Medulla oblongata (tissue), 1 donor: ENCODE measurements at regions not wholly inside any gene's neighbourhood (a gene's known extent, or its start where the extent isn't known, plus 50 kb on each side); places are given as distances from the start of the nearest gene placed in this dataset.

Experiments used
- DNase-seq: peaks from one replicate; pipeline ENCODE4 v3.0.0-alpha.2; 2015; ENCODE audit errors: extremely low spot score

DNA sequence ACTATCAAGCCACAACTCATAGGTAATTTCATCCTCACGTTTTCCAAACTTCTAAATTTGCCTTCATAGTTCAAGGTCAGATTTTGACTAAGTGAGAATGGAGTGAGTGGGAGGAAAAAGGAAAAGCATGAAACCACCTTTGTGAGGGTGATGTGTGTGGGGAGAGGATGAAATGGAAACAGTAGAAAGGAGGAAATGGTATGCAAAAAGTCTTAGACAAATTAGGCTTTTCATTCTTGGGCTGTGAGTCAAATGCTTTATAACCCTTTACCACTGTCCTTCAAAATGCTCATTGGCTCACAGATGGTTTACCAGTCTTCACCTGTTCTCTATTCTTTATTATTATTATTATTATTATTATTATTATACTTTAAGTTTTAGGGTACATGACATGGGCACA is 127.2 kb downstream of the RAP2A start:
- DNase-seq = no peak

DNA sequence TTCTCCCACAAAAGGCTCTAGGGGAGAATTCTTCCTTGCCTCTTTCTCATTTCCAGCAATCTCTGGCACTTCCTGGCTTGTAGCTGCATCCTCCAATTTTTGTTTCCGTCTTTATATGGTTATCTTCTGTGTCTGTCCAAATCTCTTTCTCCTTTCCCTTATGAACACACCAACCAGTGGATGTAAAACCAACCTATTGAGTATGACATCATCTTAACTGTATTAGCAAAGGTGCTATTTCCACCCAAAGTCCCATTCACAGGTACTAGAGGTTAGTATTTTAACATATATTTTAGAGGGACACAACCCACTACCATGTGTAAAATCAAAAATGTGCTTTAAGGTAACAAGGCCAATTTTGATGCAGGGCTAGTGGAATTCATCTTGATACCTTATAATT is 129.0 kb downstream of the RAP2A start:
- DNase-seq = no peak

DNA sequence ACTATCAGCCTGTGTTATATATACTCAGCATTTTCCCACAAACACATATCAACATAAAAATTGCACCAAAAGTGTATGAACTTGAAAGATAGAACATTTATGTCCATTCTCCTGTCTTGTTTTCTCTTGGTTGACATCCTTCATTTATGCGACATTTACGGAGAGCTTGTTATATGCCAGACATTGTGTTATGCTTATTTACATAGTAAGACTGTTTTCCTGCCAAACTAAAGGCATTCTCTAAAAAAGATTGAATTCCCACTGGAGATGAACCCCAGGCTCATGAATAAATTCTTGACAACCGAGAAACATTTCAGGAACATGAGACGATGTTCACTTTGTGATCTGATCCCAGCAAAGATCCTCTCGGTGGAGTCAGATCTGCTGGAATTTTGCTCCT is 131.0 kb downstream of the RAP2A start:
- DNase-seq = no peak

GRCh38 chr13:97565906-97566305 is 131.9 kb downstream of the RAP2A start:
- DNase-seq = no peak

DNA sequence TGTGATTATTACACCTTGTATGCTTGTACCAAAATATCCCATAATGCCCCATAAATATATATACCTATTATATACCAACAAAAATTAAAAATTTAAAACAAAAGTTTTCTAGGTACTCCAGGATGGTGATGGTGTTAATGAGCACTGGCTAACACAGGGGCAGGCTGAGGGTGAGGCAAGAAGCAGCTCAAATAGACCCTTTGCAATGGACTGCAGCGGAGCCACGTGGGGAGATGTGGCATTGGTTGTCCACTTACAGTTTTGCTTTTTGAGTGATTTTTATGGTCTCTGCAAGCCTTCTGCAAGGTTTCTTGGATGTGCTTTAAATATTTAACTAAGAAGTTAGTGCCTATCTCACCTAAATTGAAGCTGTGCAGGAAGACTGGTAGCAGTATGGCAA is 132.9 kb downstream of the RAP2A start:
- no peak for DNase-seq

GRCh38 chr13:97567510-97568243 is 133.7 kb downstream of the RAP2A start:
- peak; percentile 37 for DNase-seq

DNA sequence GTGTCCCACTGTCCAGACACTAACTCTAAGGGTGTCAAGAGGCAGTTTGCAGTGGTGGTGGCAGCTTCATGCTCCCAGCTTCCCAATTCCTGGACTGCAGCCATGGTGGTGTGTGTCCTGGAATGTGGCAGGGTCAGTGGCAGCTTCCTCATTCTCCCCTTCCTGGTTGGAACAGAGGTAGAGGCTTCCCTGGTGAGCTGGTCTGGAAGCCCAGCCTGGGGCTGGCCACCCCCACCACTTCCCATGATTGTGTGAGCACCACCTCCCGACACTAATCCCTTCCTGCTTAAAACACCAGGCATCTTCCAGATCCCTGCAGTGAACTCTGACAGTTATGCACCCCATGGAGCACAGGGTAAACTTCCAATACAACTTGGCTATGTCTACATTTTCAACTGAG is 134.9 kb downstream of the RAP2A start:
- DNase-seq = no peak

DNA sequence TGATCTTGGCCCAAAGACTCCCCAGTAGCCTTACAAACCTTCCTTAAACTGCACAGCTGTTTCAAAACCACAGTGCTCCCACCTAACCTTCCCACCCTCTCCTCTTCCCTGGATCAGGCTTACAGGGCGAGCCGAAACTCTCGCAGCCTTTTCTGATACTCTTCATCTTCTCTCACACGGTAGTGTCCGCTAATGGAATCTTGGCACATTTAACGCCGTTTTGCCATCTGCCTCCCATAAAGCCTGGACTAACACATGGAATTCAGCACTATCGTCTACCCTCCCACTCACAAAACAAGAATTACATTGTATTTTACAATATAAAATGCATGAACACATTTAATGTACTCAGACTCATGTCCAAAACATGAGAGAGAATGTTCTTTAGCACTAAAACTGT is 135.9 kb downstream of the RAP2A start:
- DNase-seq = no peak

DNA sequence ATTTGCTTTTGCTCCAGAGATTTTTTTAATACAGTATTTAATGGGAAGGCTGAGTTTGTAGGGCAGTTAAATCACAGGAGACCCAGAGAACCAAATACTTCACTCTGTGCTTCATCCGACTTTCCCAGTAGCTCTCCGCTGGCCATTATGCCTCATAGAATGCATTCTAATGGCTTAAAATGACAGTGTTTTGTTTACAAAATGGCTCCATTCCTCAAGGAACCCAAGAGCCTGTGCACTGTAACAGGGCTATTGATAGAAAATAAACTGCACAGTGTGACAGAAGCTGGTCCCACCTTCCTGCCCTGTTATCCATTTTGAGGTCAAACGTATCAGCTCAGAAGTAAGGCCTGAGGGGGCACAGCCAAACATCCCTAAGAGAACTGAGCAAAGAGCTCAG is 136.5 kb downstream of the RAP2A start:
- DNase-seq = no peak

GRCh38 chr13:97573011-97573410 is 139.0 kb downstream of the RAP2A start:
- DNase-seq = no peak

GRCh38 chr13:97574926-97575325 is 141.0 kb downstream of the RAP2A start:
- peak; percentile 41 for DNase-seq

GRCh38 chr13:97577026-97577425 is 143.1 kb downstream of the RAP2A start:
- DNase-seq = no peak

GRCh38 chr13:97582170-97582569 is 148.2 kb downstream of the RAP2A start:
- no peak for DNase-seq

GRCh38 chr13:97583907-97584497 is 150.0 kb downstream of the RAP2A start:
- no peak for DNase-seq

DNA sequence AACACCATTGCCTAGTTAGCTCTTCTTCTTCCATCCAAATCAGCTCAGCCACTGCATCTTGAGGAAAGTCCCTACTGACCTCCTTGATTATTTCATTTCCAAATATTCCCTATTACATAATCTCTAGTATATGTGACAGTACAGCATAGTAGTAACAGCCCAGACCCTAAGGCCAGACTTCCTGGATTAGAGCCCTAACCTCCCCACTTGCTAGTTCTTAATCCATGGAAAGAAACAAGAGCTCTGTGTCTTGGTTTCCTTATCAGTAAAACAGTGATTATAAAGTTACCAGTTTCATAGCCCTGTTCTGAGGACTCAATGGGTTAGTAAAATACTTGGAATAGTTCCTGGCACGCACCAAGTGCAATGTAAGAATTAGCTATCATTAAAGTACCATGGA is 153.0 kb downstream of the RAP2A start:
- DNase-seq = no peak

DNA sequence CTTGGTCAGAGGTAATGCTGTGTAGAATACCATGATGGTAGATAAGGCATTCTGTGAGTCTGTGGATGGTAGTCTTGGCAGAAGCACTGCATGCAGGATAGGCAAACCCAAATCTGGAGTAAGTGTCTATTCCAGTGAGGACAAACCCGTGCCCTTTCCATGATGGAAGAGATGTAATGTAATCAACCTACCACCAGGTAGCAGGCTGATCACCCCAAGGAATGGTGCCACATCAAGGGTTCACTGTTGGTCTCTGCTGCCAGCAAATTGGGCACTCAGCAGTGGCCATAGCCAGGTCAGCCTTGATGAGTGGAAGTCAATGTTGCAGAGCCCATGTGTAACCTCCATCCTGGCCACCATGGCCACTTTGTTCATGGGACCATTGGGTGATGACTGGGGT is 155.0 kb downstream of the RAP2A start:
- DNase-seq = no peak

GRCh38 chr13:97600458-97601075 is 166.6 kb downstream of the RAP2A start:
- DNase-seq = no peak

GRCh38 chr13:97615266-97615665 is 181.3 kb downstream of the RAP2A start:
- no peak for DNase-seq

DNA sequence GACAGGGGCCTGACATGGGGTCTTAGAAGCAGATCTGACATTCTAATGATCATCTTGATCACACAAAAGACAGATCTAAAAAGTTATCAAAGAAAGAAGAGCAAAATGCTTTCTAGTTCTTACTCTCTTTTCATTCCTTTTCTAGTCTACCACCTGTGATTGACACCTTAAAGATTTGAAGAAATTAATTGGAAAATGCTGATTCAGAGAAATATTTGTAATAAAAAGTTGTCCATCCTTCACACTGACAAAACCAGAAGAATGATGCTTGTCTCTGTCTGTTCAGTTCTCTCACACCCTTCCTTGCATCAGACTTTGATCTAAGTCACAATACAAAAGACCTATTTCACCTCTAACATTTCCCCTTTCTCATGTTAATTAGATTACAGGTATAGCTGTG is 182.4 kb downstream of the RAP2A start:
- no peak for DNase-seq

DNA sequence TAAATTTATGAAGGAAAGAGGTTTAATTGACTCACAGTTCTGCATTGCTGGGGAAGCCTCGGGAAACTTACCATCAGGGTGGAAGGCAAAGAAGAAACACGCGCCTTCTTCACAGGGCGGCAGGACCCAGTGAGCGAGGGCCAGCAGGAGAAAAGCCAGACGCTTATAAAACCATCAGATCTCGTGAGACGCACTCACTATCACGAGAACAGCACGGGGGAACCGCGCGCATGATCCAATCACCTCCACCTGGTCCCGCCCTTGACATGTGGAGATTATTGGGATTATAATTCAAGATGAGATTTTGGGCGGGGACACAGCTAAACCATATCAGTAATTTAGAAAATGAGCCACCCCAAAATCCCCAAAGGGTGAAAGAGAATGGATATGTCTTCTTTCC is 187.1 kb downstream of the RAP2A start:
- DNase-seq = no peak

DNA sequence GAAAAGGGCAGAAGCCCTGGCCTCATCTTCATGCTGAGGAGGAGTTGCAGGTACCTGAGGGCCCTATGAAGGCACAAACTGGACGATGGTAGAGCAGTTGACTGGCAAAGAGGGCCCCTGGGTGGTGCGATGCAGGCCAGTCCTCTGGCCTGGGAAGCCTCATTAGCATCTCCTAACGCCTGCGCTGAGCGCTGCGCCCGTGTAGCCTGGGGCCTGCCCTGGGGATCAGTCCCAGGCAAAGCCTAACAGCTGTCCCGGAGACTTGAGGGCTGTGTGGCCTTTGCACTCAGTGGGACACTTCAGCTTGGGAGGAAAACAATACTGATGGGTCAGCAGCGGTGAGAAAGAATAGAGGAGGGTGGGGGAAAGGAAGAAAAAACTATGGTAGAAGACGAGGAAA is 187.7 kb downstream of the RAP2A start:
- DNase-seq = no peak

DNA sequence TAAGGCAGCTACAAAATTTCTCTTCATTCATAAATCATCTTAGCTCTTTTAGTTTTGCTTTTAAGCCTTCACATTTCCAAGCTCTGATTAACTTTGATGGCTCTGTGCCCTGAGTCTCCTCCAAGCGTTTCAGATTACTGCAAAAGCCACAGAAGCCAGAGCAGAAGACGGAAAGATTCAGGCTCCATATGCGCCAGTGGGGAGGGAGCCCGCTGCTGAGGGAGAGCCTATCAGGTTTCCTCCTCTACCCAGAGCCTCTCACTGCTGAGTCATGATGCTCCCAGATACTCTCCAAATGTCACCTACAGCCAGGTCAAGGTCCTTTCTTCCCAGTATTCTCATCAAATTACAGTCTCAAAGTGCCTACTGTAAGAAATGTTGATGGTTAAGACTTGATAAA is 193.6 kb downstream of the RAP2A start:
- no peak for DNase-seq

GRCh38 chr13:97629601-97630272 is 195.8 kb downstream of the RAP2A start:
- DNase-seq = no peak
